Kidney (tissue), 13 donors: ENCODE measurements at regions not wholly inside any gene's neighbourhood (a gene's known extent, or its start where the extent isn't known, plus 50 kb on each side); places are given as distances from the start of the nearest gene placed in this dataset.

Source experiments
- DNase-seq, 5 donors: peaks; one replicate each; pipeline ENCODE4 v3.0.0-alpha.2; 2013 to 2020
- FAIRE-seq: peaks from 2 replicates; lab custom pipeline; 2012; peaks lifted over from hg19 to GRCh38; lab: Jason Lieb, UNC
- H3K27ac ChIP-seq, 2 donors: one replicate each; pipeline ENCODE4 v1.7.0; 2013; ENCODE audit warnings: low read depth in 2 of 2, low read length in 2 of 2, inconsistent platforms in 1 of 2
- H3K27me3 ChIP-seq: one replicate; pipeline ENCODE4 v1.7.1; 2013; ENCODE audit warnings: low read length, inconsistent platforms; ENCODE audit not compliant: control insufficient read depth, insufficient read depth
- H3K36me3 ChIP-seq, 3 donors: one replicate each; pipeline versions ENCODE4 v1.7.0 to v1.7.1; 2013; ENCODE audit warnings: low read length in 3 of 3, control low read depth in 1 of 3, inconsistent platforms in 1 of 3; ENCODE audit not compliant: insufficient read depth in 3 of 3, control insufficient read depth in 2 of 3
- H3K4me1 ChIP-seq, 3 donors: one replicate each; pipeline versions ENCODE4 v1.7.0 to v1.7.1; 2013; ENCODE audit warnings: low read length in 3 of 3, inconsistent platforms in 1 of 3, low read depth in 1 of 3; ENCODE audit not compliant: control insufficient read depth in 2 of 3, insufficient read depth in 2 of 3
- H3K4me3 ChIP-seq, 3 donors: one replicate each; pipeline versions ENCODE4 v1.7.0 to v1.8.1; 2013; ENCODE audit warnings: low read length in 3 of 3, control low read depth in 1 of 3, inconsistent platforms in 1 of 3
- H3K9ac ChIP-seq, 3 donors: one replicate each; pipeline versions ENCODE4 v1.7.0 to v1.7.1; 2013; ENCODE audit warnings: low read length in 3 of 3, control low read depth in 1 of 3, inconsistent platforms in 1 of 3
- H3K9me3 ChIP-seq, 3 donors: one replicate each; pipeline versions ENCODE4 v1.7.0 to v1.7.1; 2013; ENCODE audit warnings: low read length in 3 of 3, control low read depth in 1 of 3, inconsistent platforms in 1 of 3; ENCODE audit not compliant: control insufficient read depth in 2 of 3, insufficient read depth in 1 of 3
- intact Hi-C: fragments of 100-400 bp; cut with DNase I; formaldehyde crosslinking; loops from one replicate; pipeline ENCODE4 v1.11.1; 2022
- TF ChIP-seq, protein P1 (sequence below): IDR thresholded peaks from 3 replicates; pipeline ENCODE4 v1.5.1; 2012; ENCODE audit warnings: mild to moderate bottlenecking, moderate library complexity, borderline replicate concordance; ENCODE audit not compliant: insufficient read depth; ENCODE audit errors: extremely low read depth
- donor health status: control.
- donor health status: control.
- donor health status: control.
- donor health status: control.
- donor health status: control.
- donor health status: DM: yes; HTN: yes; CAD: no.
- donor health status: Normal renal cell carcinoma (clear cell type).

DNA sequence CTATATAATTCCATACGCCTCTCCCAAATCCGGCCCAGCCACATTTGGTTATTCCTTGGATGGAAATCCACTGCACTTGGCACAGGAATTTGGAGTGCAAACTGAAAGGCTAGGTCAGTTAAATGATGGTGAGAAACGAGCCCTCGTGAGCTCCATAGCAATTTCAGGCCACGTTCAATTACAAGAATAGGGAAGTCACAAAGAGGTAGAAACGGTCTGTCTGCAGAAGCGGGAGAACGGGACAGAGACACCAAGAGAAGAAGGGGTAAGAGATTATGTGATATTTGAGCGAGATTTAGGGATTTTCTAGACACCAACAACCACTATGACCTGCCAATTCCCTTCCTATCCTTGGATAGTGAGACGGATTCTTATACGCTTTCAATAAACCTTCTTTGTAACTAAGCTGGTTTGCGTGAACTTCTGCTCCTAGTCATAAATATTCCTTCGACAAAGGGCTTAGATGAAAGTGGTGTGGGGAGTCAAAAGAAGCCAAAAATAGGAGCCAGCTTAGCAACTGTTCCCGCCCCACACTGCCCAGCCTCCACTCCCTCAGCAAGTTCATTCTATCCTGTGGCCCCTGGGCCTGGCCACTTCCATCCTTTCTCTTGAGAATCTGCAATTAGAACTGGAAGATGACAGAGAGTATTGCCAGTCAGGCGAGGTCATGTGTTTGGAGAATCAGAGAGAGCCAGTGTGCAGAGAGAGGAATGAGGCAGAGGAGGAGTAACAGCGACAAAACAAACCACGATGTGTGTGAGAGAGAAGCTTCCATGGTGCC is 118.4 kb downstream of the ZNF608 start:
- DNase-seq (no peak), FAIRE-seq (no peak)
- TF ChIP-seq, protein P1, sequence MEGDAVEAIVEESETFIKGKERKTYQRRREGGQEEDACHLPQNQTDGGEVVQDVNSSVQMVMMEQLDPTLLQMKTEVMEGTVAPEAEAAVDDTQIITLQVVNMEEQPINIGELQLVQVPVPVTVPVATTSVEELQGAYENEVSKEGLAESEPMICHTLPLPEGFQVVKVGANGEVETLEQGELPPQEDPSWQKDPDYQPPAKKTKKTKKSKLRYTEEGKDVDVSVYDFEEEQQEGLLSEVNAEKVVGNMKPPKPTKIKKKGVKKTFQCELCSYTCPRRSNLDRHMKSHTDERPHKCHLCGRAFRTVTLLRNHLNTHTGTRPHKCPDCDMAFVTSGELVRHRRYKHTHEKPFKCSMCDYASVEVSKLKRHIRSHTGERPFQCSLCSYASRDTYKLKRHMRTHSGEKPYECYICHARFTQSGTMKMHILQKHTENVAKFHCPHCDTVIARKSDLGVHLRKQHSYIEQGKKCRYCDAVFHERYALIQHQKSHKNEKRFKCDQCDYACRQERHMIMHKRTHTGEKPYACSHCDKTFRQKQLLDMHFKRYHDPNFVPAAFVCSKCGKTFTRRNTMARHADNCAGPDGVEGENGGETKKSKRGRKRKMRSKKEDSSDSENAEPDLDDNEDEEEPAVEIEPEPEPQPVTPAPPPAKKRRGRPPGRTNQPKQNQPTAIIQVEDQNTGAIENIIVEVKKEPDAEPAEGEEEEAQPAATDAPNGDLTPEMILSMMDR = no peak
- Histone ChIP-seq H3K4me1 (no peaks in the 10 kb centered on the region), H3K36me3 (no peaks in the 10 kb centered on the region), H3K4me3 (no peak overlapping the region), H3K27ac (no peak overlapping the region), H3K9ac (no peak overlapping the region), H3K27me3 (no peaks in the 10 kb centered on the region), H3K9me3 (no peaks in the 10 kb centered on the region)
- intact Hi-C loops = no loop called here

DNA sequence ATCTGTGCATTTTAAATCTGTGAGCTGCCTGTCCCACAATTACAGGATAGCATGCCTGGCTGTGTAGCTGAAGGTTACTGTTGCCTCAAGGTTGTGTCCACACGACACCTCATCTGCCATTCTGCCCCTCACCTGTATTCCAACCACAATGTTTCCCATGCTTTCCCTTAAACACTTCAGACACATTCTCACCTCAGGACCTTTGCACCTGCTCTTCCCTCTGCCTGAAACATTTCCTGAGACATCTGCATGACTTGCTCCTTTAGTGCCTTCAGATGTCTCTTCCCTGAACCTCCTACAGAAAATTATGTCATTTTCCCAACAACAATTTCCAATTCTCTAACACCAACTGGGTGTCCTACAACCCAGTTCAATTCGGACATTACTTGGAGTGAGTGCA is 120.4 kb downstream of the ZNF608 start:
- Histone ChIP-seq H3K9ac (no peak overlapping the region), H3K9me3 (no peaks in the 10 kb centered on the region), H3K4me1 (no peaks in the 10 kb centered on the region), H3K27me3 (no peaks in the 10 kb centered on the region), H3K36me3 (no peaks in the 10 kb centered on the region), H3K27ac (no peak overlapping the region), H3K4me3 (no peak overlapping the region)
- intact Hi-C loops = no loop called here
- FAIRE-seq (no peak), DNase-seq (no peak)
- TF ChIP-seq, protein P1 = no peak

DNA sequence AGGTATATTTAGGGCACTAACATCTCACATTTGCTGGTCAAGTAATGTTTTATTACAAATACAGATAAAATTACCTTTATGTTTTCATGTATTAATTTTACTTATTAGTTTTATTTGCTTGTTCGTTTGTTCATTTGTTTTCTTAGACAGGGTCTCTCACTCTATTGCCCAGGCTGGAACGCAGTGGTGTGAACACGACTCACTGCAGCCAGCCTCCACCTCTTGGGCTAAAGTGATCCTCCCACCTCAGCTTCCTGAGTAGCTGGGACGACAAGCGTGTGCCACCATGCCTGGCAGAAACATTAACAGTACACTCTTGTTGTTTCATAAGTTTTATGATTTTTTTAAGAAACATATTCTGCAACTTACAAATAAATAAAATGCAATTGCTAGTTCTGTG is 123.2 kb downstream of the ZNF608 start:
- TF ChIP-seq, protein P1 = no peak
- Histone ChIP-seq H3K27me3 (no peaks in the 10 kb centered on the region), H3K4me3 (no peak overlapping the region), H3K9me3 (no peaks in the 10 kb centered on the region), H3K27ac (no peak overlapping the region), H3K4me1 (no peaks in the 10 kb centered on the region), H3K9ac (no peak overlapping the region), H3K36me3 (no peaks in the 10 kb centered on the region)
- intact Hi-C loops = no loop called here
- DNase-seq = no peak
- no peak for FAIRE-seq
